NCI-H69 (cell line): ENCODE measurements at regions not wholly inside any gene's neighbourhood (a gene's known extent, or its start where the extent isn't known, plus 50 kb on each side); places are given as distances from the start of the nearest gene placed in this dataset.
A peak's percentile ranks its signal among the peaks of the same experiment; 100 is the strongest.
"Not testable (repeated sequence)": the region's sequence is repeated elsewhere in the genome, so short reads cannot be mapped to it uniquely, and the experiment has no call there.

Experiments used
- DNase-seq: peaks from one replicate; lab custom pipeline; 2025; lab: John Stamatoyannopoulos, UW

- DNase-seq: no peak
Measured at GRCh38 chr19:34033880-34034279, 138.4 kb upstream of the LSM14A start.

- no peak for DNase-seq
Measured at GRCh38 chr19:34034318-34034846, 137.9 kb upstream of the LSM14A start.

- DNase-seq: peak; percentile 44
Measured at GRCh38 chr19:34041925-34042521, 130.3 kb upstream of the LSM14A start.

GRCh38 chr19:34044021-34044420 lies 128.3 kb upstream of the LSM14A start:
- DNase-seq: no peak

- no peak for DNase-seq
Measured at GRCh38 chr19:34049944-34050343, 122.4 kb upstream of the LSM14A start.

- not testable (repeated sequence) for DNase-seq
Measured at GRCh38 chr19:34050430-34050829, 121.9 kb upstream of the LSM14A start.

- no peak for DNase-seq
Measured at GRCh38 chr19:34051255-34051654, 121.0 kb upstream of the LSM14A start.

- no peak for DNase-seq
Measured at GRCh38 chr19:34057155-34057554, 115.1 kb upstream of the LSM14A start.

GRCh38 chr19:34066007-34066643 lies 106.2 kb upstream of the LSM14A start:
- DNase-seq: no peak

GRCh38 chr19:34067861-34068271 lies 104.4 kb upstream of the LSM14A start:
- DNase-seq: no peak

- DNase-seq: no peak
Measured at GRCh38 chr19:34075661-34076091, 96.6 kb upstream of the LSM14A start.

- no peak for DNase-seq
Measured at GRCh38 chr19:34082289-34083077, 89.8 kb upstream of the LSM14A start.

GRCh38 chr19:34084396-34085145 lies 87.7 kb upstream of the LSM14A start:
- no peak for DNase-seq

- no peak for DNase-seq
Measured at GRCh38 chr19:34085336-34085735, 87.0 kb upstream of the LSM14A start.

- DNase-seq: no peak
Measured at GRCh38 chr19:34088292-34088691, 84.0 kb upstream of the LSM14A start.

- DNase-seq: no peak
Measured at GRCh38 chr19:34089566-34089965, 82.7 kb upstream of the LSM14A start.

- DNase-seq: no peak
Measured at GRCh38 chr19:34094960-34095359, 77.3 kb upstream of the LSM14A start.

GRCh38 chr19:34095411-34095810 lies 76.9 kb upstream of the LSM14A start:
- not testable (repeated sequence) for DNase-seq

- peak; percentile 74 for DNase-seq
Measured at GRCh38 chr19:34096020-34096915, 76.0 kb upstream of the LSM14A start.

- DNase-seq: no peak
Measured at GRCh38 chr19:34104096-34104495, 68.2 kb upstream of the LSM14A start.

- DNase-seq: no peak
Measured at GRCh38 chr19:34104557-34104956, 67.7 kb upstream of the LSM14A start.
